ENCODE measurements at regions not wholly inside any gene's neighbourhood (a gene's known extent, or its start where the extent isn't known, plus 50 kb on each side); places are given as distances from the start of the nearest gene placed in this dataset.

DNA sequence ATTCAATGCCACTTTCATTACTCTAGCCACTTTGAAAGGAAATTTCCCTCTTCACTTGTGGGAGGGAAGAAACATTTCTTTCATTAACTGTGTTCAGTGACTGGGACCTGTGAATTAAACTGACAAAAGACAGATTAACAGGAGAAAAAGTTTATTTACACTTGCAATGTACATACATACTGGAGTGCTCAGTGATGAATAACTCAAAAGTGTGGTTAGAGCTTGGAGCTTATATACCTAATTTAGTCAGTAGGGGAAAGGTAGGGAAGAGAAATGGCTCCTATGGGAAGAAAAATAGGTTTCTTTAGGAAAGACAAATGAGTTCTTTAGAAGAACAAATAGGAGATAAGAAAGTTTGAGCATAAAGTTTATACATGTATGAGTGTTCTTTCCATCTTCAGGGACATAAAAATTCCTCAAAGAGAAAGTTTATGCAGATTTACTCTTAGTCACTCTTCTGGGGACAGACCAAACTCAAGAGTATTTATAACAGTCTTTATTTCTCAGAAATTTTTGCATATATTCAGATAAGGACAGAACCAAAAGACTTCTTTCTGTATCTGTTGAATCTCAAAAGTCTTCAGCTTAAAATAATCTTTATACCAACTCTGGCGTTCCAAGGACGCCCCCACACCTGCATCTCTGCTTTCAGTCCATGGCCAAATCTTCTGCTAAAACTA is 120.0 kb upstream of the RAI14 start:
- no peak for TF ChIP-seq FOXP2 (optimal IDR thresholded peaks at IDR 0.05; ENCODE audit: borderline replicate concordance, extremely low read depth, extremely low read length, insufficient read depth)
- TF ChIP-seq, protein P1, sequence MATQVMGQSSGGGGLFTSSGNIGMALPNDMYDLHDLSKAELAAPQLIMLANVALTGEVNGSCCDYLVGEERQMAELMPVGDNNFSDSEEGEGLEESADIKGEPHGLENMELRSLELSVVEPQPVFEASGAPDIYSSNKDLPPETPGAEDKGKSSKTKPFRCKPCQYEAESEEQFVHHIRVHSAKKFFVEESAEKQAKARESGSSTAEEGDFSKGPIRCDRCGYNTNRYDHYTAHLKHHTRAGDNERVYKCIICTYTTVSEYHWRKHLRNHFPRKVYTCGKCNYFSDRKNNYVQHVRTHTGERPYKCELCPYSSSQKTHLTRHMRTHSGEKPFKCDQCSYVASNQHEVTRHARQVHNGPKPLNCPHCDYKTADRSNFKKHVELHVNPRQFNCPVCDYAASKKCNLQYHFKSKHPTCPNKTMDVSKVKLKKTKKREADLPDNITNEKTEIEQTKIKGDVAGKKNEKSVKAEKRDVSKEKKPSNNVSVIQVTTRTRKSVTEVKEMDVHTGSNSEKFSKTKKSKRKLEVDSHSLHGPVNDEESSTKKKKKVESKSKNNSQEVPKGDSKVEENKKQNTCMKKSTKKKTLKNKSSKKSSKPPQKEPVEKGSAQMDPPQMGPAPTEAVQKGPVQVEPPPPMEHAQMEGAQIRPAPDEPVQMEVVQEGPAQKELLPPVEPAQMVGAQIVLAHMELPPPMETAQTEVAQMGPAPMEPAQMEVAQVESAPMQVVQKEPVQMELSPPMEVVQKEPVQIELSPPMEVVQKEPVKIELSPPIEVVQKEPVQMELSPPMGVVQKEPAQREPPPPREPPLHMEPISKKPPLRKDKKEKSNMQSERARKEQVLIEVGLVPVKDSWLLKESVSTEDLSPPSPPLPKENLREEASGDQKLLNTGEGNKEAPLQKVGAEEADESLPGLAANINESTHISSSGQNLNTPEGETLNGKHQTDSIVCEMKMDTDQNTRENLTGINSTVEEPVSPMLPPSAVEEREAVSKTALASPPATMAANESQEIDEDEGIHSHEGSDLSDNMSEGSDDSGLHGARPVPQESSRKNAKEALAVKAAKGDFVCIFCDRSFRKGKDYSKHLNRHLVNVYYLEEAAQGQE (IDR thresholded peaks at IDR 0.05; ENCODE audit: insufficient read depth in 1 of 2, low read depth in 2 of 2, low read length in 2 of 2): no peak
- no peak for TF ChIP-seq SIN3A (IDR thresholded peaks at IDR 0.05; ENCODE audit: borderline replicate concordance, insufficient read depth, low read length)
- TF ChIP-seq TAF1 (IDR thresholded peaks at IDR 0.05; ENCODE audit: borderline replicate concordance, insufficient read depth, low read length): no peak
- no peak for TF ChIP-seq POLR2AphosphoS5 (IDR thresholded peaks at IDR 0.05; ENCODE audit: low read depth, low read length)

DNA sequence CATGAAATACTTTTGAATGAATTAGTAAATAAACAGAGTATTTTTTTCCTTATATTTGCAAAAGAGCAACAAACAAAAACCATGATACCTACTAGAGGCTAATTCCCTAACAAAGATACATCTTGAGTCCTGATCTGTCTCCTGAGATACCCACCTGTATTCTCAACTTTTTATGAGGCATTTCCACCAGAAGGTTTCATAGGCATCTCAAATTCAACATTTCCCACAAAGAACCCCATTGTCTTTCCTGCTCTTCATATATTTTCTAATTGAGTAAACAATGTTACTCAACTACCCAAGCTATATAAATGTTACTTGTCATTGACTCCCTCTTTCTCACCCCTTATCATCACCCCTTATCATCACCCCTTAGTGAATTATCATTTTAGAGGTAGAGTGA is 119.4 kb upstream of the RAI14 start:
- TF ChIP-seq TAF1 (IDR thresholded peaks at IDR 0.05; ENCODE audit: borderline replicate concordance, insufficient read depth, low read length) (no peak), POLR2AphosphoS5 (IDR thresholded peaks at IDR 0.05; ENCODE audit: low read depth, low read length) (no peak), SIN3A (IDR thresholded peaks at IDR 0.05; ENCODE audit: borderline replicate concordance, insufficient read depth, low read length) (no peak), FOXP2 (optimal IDR thresholded peaks at IDR 0.05; ENCODE audit: borderline replicate concordance, extremely low read depth, extremely low read length, insufficient read depth) (no peak)
- TF ChIP-seq, protein P1 (IDR thresholded peaks at IDR 0.05; ENCODE audit: insufficient read depth in 1 of 2, low read depth in 2 of 2, low read length in 2 of 2): no peak

DNA sequence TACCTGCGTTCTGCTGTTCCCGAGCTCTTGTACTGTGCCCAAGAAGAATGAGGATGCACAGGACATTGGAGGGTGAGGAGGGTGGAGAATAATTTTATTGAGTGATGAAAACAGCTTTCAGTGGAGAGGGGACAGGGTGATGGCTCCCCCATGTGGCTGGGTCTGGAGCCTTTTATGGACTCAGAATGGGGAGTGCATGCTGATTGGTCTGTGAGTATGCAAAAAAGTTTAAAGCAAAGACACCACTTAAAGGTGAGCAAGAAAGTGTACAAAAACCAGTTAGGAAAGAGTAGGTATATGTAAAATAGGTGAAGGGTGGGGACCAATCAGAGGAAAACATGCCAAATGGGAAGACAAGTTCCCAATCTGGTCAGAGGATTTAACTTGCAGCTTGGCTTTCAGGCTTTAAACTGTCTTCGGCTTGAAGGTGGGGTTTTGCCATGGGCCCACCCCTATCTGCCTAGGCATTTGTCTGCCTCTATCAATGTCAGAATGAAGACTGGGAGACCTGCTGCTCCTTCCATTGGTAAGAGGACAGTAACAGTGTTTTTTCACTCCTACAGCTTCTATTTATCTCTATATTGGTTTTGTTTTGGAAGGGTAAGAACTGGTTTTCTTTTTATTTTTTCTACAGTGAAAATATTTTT is 118.0 kb upstream of the RAI14 start:
- TF ChIP-seq SIN3A (IDR thresholded peaks at IDR 0.05; ENCODE audit: borderline replicate concordance, insufficient read depth, low read length) (no peak), TAF1 (IDR thresholded peaks at IDR 0.05; ENCODE audit: borderline replicate concordance, insufficient read depth, low read length) (no peak), POLR2AphosphoS5 (IDR thresholded peaks at IDR 0.05; ENCODE audit: low read depth, low read length) (no peak), FOXP2 (optimal IDR thresholded peaks at IDR 0.05; ENCODE audit: borderline replicate concordance, extremely low read depth, extremely low read length, insufficient read depth) (no peak)
- TF ChIP-seq, protein P1 (IDR thresholded peaks at IDR 0.05; ENCODE audit: insufficient read depth in 1 of 2, low read depth in 2 of 2, low read length in 2 of 2): no peak

DNA sequence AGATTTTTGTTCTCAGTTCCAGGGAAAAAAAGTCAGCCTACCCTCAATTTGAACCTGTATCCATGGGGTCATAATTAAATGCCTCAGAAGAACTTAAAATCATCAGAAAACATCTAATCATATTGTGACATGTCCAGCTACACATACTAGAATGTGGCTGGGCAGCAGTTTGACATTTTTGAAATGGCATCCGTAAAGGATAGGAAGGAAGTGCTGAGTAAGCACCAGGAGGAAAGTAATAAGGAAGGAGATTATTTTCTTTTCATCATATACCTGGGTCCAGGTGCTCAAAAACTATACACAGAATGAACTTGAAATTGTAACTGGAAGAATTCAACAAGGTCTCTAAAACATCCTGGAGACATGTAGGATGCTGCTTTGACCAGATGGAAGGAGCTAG is 116.9 kb upstream of the RAI14 start:
- TF ChIP-seq SIN3A (IDR thresholded peaks at IDR 0.05; ENCODE audit: borderline replicate concordance, insufficient read depth, low read length): no peak
- TF ChIP-seq, protein P1 (IDR thresholded peaks at IDR 0.05; ENCODE audit: insufficient read depth in 1 of 2, low read depth in 2 of 2, low read length in 2 of 2): no peak
- TF ChIP-seq POLR2AphosphoS5 (IDR thresholded peaks at IDR 0.05; ENCODE audit: low read depth, low read length): no peak
- no peak for TF ChIP-seq TAF1 (IDR thresholded peaks at IDR 0.05; ENCODE audit: borderline replicate concordance, insufficient read depth, low read length)
- TF ChIP-seq FOXP2 (optimal IDR thresholded peaks at IDR 0.05; ENCODE audit: borderline replicate concordance, extremely low read depth, extremely low read length, insufficient read depth): no peak
